ENCODE measurements at regions not wholly inside any gene's neighbourhood (a gene's known extent, or its start where the extent isn't known, plus 50 kb on each side); places are given as distances from the start of the nearest gene placed in this dataset.
"Not testable (repeated sequence)": the region's sequence is repeated elsewhere in the genome, so short reads cannot be mapped to it uniquely, and the experiment has no call there.

DNA sequence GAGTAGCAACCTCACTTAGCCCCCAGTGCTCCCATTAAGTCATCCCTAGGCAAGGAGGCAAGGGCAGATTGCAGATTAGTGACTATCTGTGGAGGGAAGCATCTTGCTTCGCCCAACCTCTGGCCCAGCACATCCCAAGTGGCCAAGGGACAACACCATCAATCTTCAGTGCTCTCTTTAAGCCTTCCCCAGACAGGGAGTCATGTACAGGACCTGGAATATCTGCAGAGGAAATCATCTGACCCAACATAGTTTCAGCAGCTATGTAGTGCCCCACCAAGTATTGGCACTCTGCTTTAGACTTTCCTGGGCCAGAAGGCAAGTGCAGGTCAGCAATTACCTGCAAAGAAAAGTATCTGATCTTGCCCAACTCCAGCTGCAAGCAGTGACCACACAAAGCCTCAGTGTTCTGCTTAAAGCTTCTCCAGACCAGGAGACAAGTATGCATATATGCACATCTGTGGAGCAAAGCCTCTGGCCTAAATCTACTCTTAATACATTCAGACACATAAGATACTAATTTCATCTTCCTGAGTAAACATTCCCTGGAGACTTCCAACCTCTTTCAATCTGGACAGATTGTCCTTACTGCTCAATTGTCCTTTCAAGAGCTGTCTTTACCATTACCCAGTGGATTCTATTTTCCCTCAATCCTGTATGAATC, 224.8 kb upstream of the VLDLR start:
- TF ChIP-seq, protein P1, sequence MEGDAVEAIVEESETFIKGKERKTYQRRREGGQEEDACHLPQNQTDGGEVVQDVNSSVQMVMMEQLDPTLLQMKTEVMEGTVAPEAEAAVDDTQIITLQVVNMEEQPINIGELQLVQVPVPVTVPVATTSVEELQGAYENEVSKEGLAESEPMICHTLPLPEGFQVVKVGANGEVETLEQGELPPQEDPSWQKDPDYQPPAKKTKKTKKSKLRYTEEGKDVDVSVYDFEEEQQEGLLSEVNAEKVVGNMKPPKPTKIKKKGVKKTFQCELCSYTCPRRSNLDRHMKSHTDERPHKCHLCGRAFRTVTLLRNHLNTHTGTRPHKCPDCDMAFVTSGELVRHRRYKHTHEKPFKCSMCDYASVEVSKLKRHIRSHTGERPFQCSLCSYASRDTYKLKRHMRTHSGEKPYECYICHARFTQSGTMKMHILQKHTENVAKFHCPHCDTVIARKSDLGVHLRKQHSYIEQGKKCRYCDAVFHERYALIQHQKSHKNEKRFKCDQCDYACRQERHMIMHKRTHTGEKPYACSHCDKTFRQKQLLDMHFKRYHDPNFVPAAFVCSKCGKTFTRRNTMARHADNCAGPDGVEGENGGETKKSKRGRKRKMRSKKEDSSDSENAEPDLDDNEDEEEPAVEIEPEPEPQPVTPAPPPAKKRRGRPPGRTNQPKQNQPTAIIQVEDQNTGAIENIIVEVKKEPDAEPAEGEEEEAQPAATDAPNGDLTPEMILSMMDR (IDR thresholded peaks at IDR 0.05; ENCODE audit: insufficient read depth, low read length, poor library complexity, severe bottlenecking) = no peak

DNA sequence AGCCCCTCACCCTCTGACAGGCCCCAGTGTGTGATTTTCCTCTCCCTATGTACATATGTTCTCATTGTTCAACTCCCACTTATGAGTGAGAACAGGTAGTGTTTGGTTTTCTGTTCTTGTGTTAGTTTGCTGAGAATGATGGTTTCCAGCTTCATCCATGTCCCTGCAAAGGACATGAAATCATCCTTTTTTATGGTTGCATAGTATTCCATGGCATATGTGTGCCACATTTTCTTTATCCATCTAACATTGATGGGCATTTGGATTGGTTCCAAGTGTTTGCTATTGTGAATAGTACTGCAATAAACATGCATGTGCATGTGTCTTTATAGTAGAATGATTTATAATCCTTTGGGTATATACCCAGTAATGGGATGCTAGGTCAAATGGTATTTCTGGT, 223.7 kb upstream of the VLDLR start:
- DNase-seq (ENCODE audit: low read depth); H3K27me3 ChIP-seq (ENCODE audit: control insufficient read depth, insufficient read depth, low read length); H3K4me3 ChIP-seq (ENCODE audit: low read depth, low read length); H3K36me3 ChIP-seq (ENCODE audit: control insufficient read depth, insufficient read depth, low read length): not testable (repeated sequence)

More for the DNA sequence above, 224.8 kb upstream of the VLDLR start:
- DNase-seq (ENCODE audit: low read depth) = no peak
- Histone ChIP-seq H3K36me3 (ENCODE audit: control insufficient read depth, insufficient read depth, low read length) (no peaks in the 10 kb centered on the region), H3K27me3 (ENCODE audit: control insufficient read depth, insufficient read depth, low read length) (no peaks in the 10 kb centered on the region), H3K4me3 (ENCODE audit: low read depth, low read length) (no peak overlapping the region)

DNA sequence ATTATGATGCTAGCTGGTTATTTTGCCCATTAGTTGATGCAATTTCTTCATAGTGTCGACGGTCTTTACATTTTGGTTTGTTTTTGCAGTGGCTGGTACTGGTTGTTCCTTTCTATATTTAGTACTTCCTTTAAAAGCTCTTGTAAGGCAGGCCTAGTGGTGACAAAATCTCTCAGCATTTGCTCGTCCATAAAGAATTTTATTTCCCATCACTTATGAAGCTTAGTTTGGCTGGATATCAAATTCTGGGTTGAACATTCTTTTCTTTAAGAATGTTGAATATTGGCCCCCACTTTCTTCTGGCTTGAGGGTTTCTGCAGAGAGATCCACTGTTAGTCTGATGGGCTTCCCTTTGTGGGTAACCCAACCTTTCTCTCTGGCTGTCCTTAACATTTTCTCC, 219.8 kb upstream of the VLDLR start:
- not testable (repeated sequence) for H3K27me3 ChIP-seq (ENCODE audit: control insufficient read depth, insufficient read depth, low read length); DNase-seq (ENCODE audit: low read depth)

DNA sequence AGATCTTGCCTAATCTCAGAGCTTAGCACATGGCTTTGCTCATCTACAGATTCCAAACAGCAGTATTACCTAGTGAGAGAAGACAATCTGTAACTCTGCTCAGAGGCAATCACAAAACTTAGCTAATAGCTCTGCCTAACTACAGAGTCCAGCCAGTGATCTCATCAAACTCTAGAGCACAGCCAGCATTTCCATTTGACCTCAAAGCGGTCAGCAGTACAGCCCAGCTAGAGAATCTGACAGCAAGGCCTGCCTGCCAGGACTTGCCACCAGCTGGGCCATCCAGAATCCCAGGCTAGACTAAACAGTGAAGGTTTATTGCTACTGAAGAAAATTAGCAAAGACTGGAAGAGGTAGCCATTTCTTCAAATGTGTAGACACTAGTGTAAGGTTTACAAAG, 217.9 kb upstream of the VLDLR start:
- no peaks in the 10 kb centered on the region for H3K27me3 ChIP-seq (ENCODE audit: control insufficient read depth, insufficient read depth, low read length)
- TF ChIP-seq, protein P1 (IDR thresholded peaks at IDR 0.05; ENCODE audit: insufficient read depth, low read length, poor library complexity, severe bottlenecking) = no peak
- no peaks in the 10 kb centered on the region for H3K36me3 ChIP-seq (ENCODE audit: control insufficient read depth, insufficient read depth, low read length)
- H3K4me3 ChIP-seq (ENCODE audit: low read depth, low read length) = no peak overlapping the region
- no peak for DNase-seq (ENCODE audit: low read depth)

More for the DNA sequence above, 219.8 kb upstream of the VLDLR start:
- not testable (repeated sequence) for H3K4me3 ChIP-seq (ENCODE audit: low read depth, low read length); H3K36me3 ChIP-seq (ENCODE audit: control insufficient read depth, insufficient read depth, low read length)

DNA sequence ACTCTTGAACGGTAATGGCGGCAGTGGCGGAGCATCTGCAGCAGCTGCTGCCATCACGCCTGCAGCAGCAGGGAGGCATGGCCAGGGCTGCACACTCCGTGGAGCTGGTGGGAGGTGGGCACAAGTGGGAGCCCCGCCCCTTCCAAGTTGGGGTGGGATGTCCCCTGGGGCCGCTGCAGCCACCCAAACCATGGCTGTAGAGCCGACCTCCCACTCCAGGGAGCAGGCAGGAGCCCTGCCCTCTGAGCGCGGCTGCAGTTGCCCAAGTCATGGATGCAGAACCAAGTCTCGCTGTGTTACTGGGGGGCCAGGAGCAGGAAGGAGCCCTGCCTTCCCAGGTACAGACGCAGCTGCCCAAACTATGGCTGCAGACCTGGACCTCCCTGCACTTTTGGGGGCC, 215.3 kb upstream of the VLDLR start:
- Histone ChIP-seq H3K36me3 (ENCODE audit: control insufficient read depth, insufficient read depth, low read length) (no peaks in the 10 kb centered on the region), H3K4me3 (ENCODE audit: low read depth, low read length) (no peak overlapping the region), H3K27me3 (ENCODE audit: control insufficient read depth, insufficient read depth, low read length) (no peaks in the 10 kb centered on the region)
- TF ChIP-seq, protein P1 (IDR thresholded peaks at IDR 0.05; ENCODE audit: insufficient read depth, low read length, poor library complexity, severe bottlenecking) = no peak
- no peak for DNase-seq (ENCODE audit: low read depth)

DNA sequence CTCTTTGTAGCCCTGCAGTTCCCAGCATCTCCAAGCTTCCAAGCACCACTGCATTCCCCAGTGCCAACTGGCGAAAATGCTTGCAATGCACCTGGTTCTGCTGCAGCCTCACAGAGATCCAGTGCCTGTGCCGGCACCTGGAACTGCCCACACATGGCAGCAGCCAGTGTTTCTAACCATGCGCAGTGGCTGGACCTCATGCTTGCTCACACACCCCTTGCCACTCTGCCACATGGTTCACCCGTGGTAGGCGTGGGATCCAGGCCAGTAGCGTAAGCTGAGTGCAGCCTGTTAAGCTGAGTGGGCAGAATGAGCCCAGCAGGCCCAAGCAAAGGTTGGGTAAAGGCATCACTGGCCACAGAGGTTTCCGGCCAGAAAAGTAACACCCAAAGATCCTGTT, 214.1 kb upstream of the VLDLR start:
- no peaks in the 10 kb centered on the region for H3K36me3 ChIP-seq (ENCODE audit: control insufficient read depth, insufficient read depth, low read length)
- TF ChIP-seq, protein P1 (IDR thresholded peaks at IDR 0.05; ENCODE audit: insufficient read depth, low read length, poor library complexity, severe bottlenecking) = no peak
- H3K27me3 ChIP-seq (ENCODE audit: control insufficient read depth, insufficient read depth, low read length) = no peaks in the 10 kb centered on the region
- no peak overlapping the region for H3K4me3 ChIP-seq (ENCODE audit: low read depth, low read length)
- no peak for DNase-seq (ENCODE audit: low read depth)
